OCI-LY3 (cell line): ENCODE measurements at regions not wholly inside any gene's neighbourhood (a gene's known extent, or its start where the extent isn't known, plus 50 kb on each side); places are given as distances from the start of the nearest gene placed in this dataset.

Source experiments
- CTCF ChIP-seq: fragments of 200-600, 300-600 bp; sonication (generic); IDR thresholded peaks from 2 replicates; pipeline ENCODE4 v1.5.1; 2014; ENCODE audit warnings: antibody characterized with exemption, low read length, low read depth
- EZH2phosphoT487 ChIP-seq: fragments of 200-600 bp; shearing (Covaris generic); IDR thresholded peaks from 2 replicates; pipeline ENCODE4 v1.6.1; 2018; ENCODE audit warnings: antibody characterized with exemption, mixed run types, low read depth

GRCh38 chr12:114478865-114479264, 72.9 kb upstream of the TBX5 start:
- TF ChIP-seq CTCF (no peak), EZH2phosphoT487 (no peak)
